NCI-H128 (cell line): ENCODE measurements at regions not wholly inside any gene's neighbourhood (a gene's known extent, or its start where the extent isn't known, plus 50 kb on each side); places are given as distances from the start of the nearest gene placed in this dataset.
A peak's percentile ranks its signal among the peaks of the same experiment; 100 is the strongest.
"Not testable (repeated sequence)": the region's sequence is repeated elsewhere in the genome, so short reads cannot be mapped to it uniquely, and the experiment has no call there.

Experiments used
- DNase-seq: peaks from one replicate; lab custom pipeline; 2025; ENCODE audit not compliant: unreplicated experiment; lab: John Stamatoyannopoulos, UW

DNA sequence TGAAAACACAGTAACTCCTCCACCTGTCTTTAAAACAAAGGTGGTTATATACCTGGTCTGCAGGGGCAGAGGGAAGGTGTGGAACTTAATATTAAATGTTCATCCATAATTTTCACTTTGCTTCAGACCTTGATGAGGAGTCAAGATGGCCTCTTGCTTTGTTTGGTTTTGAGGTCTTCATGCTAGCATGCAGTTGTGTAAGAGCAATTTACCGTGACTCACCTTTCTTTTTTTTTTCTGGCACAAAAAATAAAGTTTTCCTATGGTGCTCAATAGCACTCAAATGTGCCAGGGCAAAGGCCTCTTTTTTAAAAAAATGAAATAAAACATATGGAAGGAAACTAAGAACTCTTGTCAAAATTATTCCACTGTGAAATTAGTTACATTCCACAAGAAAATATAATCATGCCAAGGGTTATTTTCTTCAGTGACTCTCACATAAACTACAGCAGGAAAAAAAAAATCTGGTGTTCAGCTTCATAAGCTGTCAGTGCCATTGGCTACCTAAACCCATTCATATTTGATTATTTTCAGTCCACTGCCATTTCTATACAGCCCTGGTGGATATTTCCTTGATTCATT, 128.2 kb downstream of the SLC7A11 start:
- DNase-seq, result no peak

DNA sequence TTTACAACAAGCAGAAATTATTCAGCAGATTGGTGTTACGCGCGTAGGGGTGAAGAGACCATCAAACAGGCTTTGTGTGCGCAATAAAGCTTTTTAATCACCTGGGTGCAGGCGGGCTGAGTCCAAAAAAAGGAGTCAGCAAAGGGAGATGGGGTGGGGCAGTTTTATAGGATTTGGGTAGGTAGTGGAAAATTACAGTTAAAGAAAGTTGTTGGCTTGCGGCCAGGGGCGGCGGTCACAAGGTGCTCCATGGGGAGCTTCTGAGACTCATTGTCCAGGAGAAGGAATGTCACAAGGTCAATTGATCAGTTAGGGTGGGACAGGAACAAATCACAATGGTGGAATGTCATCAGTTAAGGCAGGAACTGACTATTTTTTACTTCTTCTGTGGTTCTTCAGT, 129.3 kb downstream of the SLC7A11 start:
- not testable (repeated sequence) for DNase-seq

DNA sequence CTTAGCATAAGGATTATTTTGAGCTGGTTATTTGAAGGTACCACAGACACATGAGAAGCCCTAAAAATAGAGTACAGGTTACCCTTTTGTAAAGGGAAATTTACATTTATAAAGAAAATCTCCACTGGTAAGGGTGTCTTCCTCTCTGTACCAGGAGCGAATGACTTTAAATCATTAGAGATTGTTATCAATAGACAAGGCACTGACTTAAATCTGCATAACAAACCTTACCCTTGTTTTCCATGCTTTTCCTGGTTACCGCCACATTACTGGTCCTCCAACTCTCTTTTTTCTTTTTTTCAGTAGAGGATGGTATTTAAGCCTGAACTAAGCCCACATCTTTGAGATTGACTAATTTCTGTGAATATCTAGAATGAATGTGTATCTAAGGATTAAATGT, 129.8 kb downstream of the SLC7A11 start:
- no peak for DNase-seq

GRCh38 chr4:138111462-138112000, 130.6 kb downstream of the SLC7A11 start:
- no peak for DNase-seq

DNA sequence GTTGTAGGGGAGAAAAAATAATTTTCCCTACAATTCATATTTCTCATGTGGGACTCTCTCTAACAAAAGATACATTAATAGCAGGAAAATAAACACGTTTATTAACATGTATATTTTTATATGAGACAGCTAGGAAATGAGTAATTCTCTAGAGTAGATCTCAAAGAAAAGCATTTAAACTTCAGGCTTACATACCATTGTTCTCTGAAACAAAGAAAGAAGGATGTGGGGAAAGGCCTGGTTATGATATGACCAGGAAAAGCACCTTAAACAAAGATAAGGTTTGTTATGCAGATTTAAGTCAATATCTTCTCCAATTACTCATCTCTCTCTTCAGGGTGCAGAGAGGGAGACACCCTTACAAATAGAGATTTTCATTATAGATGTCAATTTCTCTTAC, 131.3 kb downstream of the SLC7A11 start:
- DNase-seq, result no peak

DNA sequence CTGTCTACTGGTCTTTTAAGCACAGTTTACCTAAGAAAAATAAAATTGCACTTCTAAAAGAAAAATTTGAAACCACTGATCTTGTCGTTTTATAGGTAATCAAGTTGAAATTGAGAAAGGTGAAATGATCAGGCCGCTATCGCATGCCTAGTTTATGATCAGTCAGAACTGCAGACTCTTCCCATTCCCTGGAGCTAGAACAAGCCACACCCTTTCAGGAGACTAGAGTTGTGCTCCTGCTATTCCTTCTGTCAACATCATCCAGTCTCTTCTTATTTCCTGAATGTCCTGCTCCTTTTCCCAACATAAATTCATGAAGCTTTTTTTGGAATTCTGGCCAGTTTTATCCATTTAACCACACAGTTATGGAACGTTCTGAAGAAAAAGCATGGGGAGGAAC, 135.1 kb downstream of the SLC7A11 start:
- DNase-seq, result no peak

GRCh38 chr4:138105331-138105730, 136.8 kb downstream of the SLC7A11 start:
- DNase-seq, result no peak

DNA sequence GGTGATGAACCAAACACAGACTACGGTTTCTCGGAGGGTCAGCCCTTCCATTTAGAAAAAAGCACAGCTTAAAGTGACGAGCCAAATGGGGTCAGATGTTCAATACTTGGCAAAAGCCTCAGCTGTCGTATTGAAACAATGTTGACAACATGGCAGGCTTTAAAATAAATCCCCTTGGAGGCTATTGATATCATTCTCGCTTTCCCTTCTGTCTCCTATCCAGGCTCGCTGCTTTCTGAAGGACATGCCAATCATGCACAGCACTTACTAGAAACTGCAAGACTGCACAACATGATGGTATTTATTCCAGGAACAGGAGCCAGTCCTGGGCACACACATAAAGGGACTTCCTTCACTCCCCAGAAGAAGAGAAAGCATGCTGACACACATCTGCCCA, 137.9 kb downstream of the SLC7A11 start:
- no peak for DNase-seq

- DNase-seq, result no peak
Measured at GRCh38 chr4:138103597-138104283, 138.4 kb downstream of the SLC7A11 start.

- no peak for DNase-seq
Measured at GRCh38 chr4:138099385-138099784, 142.8 kb downstream of the SLC7A11 start.

DNA sequence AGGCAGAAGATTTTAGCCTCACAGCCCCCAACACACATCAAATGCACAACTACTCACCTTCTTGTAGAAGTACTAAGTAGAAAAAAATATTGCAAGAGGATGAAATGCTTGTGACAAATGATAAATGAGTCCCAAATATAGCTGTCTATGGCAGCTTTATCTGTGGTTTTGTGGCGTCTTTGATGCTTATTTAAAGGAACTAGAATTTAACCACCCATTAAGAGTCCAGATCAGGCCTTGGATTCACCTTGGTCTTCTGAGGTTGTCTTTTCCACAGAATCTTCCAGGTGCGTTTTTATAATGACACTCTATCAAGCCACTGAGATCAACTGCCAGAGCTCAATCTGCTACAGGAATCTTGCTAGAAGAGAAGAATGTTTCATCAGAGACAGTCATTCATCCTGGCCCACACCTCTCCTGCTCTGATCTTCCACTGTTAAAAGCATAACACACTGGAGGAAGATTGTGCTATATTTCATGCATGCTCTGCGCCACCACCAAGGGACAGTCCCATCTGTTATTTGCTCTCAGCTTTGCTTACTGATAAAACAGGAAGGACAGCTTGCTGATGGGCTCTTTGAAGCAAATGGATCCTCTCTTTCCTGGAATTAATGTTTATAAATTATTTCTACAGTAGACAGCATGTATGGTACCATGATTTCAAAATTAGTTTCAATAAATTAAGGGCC, 144.1 kb downstream of the SLC7A11 start:
- no peak for DNase-seq

GRCh38 chr4:138096384-138097062, 145.6 kb downstream of the SLC7A11 start:
- no peak for DNase-seq

DNA sequence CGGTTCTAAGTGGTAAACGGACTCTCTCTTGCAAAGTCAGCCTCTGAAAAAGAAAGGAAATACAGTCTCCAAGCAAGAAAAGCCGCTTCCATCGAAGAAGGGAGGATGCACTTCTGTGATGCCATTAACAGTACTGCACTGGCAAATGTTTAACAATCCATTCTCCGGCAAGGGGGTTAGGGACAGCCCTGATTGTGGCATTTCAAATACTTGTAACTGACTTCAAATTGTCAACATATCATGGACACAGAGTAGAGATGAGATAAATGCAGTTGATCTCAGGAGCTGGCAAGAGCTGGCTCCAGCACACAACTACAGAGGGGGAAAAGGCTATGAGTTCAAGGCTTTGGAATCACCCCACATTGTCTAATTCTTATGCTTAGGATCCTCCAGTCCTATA, 146.8 kb downstream of the SLC7A11 start:
- DNase-seq, result no peak

DNA sequence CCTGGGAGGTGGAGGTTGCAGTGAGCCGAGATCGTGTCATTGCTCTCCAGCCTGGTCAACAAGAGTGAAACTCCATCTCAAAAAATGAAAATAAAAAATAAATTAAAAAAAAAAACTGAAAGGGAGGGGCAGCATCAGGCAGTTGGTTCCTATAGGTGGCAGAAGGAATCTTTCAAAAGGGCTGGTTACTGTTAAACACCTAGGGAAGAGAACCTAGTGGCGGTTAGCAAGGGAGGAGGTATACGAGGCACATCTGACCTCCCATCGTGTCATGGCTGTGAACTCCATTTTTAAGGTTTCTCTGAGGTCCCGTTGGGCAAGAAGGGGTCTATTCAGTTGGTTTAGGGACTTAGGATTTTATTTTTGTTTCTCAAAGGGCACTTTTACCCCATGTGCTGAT, 150.1 kb downstream of the SLC7A11 start:
- DNase-seq, result no peak

DNA sequence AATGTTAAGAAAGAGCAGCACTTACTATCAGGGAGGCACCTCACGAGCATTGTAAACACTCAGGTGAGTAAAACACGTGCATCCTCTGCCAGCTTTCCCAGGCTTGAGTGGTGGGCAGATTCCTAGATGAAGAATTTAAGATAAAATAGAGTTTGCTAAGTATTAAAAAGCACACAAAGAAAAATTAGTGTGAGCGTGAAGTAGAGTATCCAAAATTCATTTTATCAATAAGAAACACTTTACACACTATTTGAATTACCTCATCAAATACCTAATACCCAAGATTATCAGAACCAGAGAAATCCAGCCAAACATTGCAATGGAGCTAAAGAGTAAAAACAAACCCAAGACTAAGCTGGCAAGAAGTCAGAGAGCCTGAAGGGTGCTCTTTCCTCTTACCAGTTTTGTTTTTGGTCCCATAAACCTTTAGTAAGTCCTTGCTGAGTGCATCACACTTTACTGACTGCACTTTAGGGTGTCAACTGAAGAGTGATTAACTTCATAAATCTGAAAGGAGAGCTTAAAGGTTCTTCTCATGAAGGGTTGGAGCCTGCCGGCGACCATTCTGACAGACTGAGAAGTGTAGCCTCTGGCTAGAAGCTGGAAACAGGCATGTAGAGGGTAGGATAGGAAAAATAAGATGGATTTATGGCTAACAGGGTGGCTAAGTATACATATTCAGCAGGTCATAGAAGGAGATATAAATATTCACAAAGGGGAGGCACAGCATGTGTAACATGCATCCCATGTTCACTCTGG, 151.1 kb downstream of the SLC7A11 start:
- DNase-seq, result no peak

- DNase-seq, result peak; percentile 44
Measured at GRCh38 chr4:138090150-138090917, 151.8 kb downstream of the SLC7A11 start.

- no peak for DNase-seq
Measured at GRCh38 chr4:138088449-138089208, 153.5 kb downstream of the SLC7A11 start.

- DNase-seq, result no peak
Measured at GRCh38 chr4:138087066-138087719, 155.0 kb downstream of the SLC7A11 start.

DNA sequence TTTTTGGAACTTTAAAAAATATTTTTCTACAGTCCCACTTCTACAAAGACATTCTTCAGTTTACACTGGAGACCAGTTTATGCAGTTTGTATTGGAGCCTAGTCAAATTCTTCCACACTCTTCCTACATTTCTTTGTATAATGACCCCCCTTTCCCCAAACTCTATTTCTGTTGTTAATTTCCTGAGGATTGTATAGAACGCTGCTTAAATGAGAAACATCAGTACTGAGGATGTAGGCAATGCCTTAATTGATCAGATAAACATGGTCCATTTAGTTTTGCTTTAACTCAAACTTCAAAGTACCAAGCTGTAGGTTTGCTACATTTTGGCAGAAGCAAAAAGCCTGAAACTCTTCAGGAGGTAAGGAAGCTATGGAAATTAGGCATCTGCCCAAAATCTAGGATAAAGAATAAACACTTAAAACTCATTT, 155.5 kb downstream of the SLC7A11 start:
- DNase-seq, result no peak
